ENCODE measurements at regions not wholly inside any gene's neighbourhood (a gene's known extent, or its start where the extent isn't known, plus 50 kb on each side); places are given as distances from the start of the nearest gene placed in this dataset.

DNA sequence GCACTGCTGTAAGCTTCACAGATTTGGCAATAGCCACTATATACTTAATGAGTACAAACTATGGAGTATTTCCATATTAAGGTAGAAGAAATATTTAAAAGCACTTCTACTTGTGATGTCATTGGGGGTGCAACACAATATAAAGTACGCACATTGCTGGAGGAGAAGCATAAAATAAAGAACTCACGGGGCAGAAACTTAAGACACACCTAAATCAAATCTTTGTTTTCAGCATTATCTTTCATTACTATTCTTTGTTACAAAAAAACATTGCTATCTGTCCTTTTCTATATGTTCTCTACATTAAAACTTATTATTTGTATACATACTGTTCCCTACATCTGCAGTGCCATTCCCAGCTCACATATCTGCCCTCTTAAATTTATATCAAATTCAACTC, 93.3 kb upstream of the VPREB1 start:
- TF ChIP-seq JUN (IDR thresholded peaks at IDR 0.05; ENCODE audit: borderline replicate concordance, insufficient read depth, insufficient read length, low read depth) (no peak), POLR2A (IDR thresholded peaks at IDR 0.05; ENCODE audit: low read depth, low read length) (no peak), CTCF (IDR thresholded peaks at IDR 0.05; ENCODE audit: extremely low read depth in 1 of 2, insufficient read depth in 1 of 2, low read depth in 1 of 2, low read length in 2 of 2) (no peak)

All from endothelial cell of umbilical vein (primary cell).